Urothelium cell line (cell line): ENCODE measurements at regions not wholly inside any gene's neighbourhood (a gene's known extent, or its start where the extent isn't known, plus 50 kb on each side); places are given as distances from the start of the nearest gene placed in this dataset.
"Not testable (repeated sequence)": the region's sequence is repeated elsewhere in the genome, so short reads cannot be mapped to it uniquely, and the experiment has no call there.

Experiments used
- DNase-seq: peaks from one replicate; pipeline ENCODE4 v3.0.0; 2011; ENCODE audit warnings: low spot score, mixed read lengths
- FAIRE-seq: peaks from 2 replicates; lab custom pipeline; 2011; peaks lifted over from hg19 to GRCh38; lab: Jason Lieb, UNC

- no peak for FAIRE-seq
- DNase-seq = no peak
Observed at GRCh38 chr13:110045919-110046318, 259.5 kb upstream of the IRS2 start.

DNA sequence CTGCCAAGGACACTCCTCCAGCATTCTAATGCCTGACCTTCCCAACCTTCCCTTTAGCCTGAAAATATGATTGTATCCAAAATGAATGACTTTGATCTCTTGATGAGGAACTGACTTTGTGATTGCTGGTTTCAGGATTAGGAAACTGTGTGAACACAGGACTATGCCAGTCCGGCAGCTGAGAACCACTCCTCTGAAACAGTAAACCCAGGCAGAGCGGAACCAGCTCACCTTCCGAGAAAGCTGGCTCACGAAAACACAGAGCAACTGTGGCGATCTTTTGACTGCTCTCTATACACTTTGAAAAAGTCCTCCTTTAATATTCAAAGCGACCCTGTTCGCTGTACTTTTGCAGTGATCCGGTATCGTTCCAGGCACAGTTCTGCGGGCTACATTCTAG lies 258.8 kb upstream of the IRS2 start:
- no peak for DNase-seq
- FAIRE-seq = no peak

DNA sequence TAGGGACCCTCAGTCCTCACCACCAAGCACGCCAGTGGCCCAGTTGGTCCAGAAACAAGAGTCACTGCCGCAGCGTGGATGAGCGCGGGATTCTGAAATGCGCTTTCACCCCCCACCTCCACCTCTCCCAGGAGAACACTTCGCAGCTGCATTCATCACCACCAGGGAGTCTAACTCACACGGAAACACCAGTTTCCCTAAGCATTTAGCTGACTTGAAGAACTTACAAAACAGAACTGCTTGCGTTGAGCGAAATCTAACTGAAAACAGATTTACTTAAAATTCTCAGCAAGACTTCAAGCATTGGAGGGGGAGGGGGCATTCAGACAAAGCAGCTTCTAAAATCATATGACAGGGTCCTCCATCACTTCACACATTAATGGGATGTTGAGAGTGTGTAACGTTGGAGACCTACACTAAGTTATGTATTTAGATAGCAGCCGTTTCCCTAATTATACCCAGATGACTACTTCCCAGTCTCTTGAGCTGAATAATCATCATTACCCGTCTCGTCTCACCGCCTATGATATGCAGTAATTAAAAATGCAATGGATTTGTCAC lies 258.2 kb upstream of the IRS2 start:
- no peak for FAIRE-seq
- DNase-seq = no peak

DNA sequence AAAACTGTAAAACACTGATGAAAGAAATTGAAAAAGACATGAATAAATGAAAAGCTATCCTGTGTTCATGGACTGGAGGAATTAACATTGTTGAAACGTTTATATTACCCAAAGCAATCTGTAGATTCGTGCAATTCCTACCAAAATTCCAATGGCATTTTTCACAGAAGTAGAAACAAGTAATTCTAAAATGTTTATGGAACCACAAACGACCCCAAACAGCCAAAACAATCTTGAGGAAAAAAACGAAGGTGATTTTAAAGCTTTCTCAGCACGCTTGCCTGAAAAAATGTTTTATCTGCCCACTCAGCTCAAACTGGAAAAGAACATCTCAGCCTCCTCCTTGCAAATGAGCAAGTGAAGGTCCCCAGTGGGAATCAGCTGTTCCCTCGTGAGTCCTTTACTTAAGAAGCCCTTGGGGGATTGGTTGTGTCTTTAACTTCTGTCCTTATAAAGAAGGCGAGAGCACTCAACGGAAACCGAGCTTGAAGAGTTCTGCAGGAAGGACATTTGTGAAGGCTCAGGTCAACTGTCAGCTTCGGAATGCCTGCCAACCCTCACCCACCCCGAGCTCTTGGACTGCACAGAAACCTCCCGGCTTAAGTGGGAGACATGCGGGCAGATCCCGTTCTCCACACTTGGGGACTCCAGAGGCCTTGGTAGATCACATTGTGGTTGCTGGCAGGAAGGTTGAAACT lies 256.0 kb upstream of the IRS2 start:
- FAIRE-seq (no peak), DNase-seq (no peak)

DNA sequence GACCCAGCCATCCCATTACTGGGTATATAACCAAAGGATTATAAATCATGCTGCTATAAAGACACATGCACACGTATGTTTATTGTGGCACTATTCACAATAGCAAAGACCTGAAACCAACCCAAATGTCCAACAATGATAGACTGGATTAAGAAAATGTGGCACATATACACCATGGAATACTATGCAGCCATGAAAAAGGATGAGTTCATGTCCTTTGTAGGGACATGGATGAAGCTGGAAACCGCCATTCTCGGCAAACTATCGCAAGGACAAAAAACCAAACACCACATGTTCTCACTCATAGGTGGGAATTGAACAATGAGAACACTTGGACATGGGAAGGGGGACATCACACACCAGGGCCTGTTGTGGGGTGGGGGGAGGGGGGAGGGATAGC lies 255.3 kb upstream of the IRS2 start:
- not testable (repeated sequence) for DNase-seq, FAIRE-seq

- FAIRE-seq (no peak), DNase-seq (no peak)
Observed at GRCh38 chr13:110037925-110038573, 251.7 kb upstream of the IRS2 start.

DNA sequence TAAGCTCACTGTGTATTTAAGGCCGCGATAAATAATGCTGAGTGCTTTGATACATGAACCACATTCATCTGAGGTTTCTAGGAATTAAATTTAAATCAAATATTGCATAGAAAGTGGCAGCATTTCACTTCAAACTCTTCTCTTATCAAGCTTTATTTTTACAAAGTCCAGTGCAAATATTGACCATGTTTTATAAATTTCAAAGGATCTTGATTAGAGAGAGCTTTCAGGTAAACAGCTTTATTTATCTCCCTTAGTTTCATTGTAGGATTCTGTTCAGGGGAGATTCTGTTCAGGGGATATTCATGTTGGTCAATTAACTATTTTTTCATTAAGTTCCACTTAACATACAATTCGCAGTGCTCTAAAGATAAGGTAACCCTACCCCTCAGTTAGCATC lies 249.7 kb upstream of the IRS2 start:
- FAIRE-seq (no peak), DNase-seq (no peak)

DNA sequence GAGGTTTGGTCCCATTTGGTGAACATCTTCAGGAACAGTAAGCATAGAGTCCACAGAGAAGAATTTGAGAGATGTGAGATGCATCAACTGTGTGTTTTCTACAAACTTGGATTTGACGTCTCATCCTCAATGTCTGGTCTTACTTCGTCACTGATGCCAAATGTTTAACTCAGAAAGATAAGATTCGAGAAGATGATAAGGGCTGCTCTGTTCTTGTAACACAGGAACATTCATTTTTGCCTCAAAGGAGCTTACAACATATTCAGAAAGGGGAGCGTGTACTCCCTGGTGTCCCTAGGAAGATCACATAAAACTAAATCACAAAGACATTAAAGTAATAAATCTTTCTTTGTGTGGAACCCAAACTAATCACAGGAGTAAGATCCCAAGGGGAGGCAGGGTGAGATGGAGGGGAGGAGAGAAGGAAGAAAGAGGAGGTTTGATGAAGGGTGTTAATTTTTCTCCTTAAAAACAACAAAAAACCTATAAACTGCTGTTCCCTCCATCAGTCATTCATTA lies 247.7 kb upstream of the IRS2 start:
- DNase-seq (no peak), FAIRE-seq (no peak)

DNA sequence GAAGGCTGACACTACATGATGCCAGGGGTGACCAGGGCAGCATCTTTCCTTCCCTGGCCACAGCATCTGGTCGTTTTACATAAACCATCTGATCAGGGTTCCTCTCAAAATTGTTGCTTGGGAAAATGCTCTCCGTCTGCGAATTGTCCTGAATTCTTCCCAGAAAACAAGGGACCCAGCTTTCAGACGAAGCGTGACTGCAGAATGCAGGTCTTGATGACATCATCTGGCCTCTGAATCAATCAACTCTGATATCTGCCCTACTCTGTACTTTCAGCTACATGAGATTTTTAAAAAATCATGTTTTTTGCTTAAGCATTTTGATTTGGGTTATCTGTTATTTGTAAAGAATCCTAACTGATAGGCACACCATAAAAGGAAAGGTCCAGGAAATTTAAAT lies 246.6 kb upstream of the IRS2 start:
- FAIRE-seq = no peak
- DNase-seq = no peak

GRCh38 chr13:110030394-110030928 lies 244.1 kb upstream of the IRS2 start:
- DNase-seq = no peak
- FAIRE-seq = no peak

- no peak for DNase-seq
- FAIRE-seq = no peak
Observed at GRCh38 chr13:110028838-110029621, 242.6 kb upstream of the IRS2 start.

DNA sequence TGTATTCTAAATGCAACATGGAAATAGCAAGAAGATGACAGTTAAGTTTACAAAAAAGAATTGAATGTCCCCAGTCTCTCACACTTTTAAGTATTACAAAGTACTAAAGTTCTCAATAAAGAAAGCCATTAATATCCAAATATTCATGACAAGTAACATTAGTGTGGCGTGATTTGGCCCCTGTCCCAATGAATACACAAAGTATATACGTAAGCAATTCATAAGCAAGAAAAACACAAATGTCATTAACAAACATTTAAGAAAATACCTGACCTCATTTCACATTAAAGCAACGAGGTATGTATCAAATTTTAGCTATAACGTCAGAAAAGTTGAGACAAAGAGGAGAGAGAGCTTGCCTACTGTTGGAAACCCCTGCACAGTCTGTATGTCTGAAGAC lies 241.9 kb upstream of the IRS2 start:
- no peak for DNase-seq
- FAIRE-seq = no peak

DNA sequence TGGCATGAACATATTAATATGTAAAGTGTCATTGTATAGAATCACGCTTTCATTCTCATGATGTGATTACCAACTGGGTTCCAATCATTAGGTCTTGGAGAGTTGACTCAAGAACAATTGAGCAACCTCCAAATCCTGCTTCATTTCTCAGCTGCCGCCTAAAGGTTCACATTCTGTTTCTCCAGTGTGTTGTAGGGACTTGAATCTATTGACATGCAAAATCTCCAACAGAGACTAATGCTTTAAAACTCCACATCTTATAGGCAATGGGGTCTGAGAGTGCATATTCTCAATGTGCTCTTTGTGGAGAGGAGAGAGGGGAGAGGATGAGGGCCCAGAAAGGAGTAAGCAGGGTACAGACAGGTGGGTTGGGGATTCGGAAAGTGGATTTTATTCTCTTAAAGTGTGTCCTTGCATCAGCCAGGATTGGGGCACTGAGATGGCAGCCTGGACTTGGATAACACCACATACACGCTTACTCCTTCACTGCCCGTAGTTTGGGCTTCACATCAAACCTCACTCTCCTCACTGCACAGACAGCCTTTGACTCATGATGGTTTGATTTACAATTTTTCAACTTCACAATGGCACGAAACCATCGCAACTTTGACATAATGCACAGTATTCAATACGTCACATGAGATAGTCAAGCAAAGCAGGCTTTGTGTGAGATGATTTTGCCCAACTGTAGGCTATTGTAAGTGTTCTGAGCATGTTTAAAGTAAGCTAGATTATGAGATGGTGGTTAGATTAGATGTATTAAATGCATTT lies 241.3 kb upstream of the IRS2 start:
- DNase-seq (no peak), FAIRE-seq (no peak)

DNA sequence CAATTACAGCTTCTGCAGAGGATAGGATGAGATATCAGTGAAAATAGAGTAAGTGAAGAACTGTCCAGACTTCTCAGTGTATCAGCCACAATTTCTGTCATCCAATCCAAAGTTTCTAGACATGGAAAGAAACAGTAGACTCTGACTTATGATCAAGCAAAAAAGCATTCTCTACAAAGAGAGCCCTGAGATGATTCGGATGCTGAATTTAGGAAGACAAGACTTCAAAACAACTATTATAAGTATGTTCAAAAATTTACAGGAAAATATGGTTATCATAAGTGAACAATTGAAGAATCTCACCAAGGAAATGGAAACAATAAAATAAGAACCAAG lies 238.2 kb upstream of the IRS2 start:
- no peak for FAIRE-seq
- DNase-seq = no peak

DNA sequence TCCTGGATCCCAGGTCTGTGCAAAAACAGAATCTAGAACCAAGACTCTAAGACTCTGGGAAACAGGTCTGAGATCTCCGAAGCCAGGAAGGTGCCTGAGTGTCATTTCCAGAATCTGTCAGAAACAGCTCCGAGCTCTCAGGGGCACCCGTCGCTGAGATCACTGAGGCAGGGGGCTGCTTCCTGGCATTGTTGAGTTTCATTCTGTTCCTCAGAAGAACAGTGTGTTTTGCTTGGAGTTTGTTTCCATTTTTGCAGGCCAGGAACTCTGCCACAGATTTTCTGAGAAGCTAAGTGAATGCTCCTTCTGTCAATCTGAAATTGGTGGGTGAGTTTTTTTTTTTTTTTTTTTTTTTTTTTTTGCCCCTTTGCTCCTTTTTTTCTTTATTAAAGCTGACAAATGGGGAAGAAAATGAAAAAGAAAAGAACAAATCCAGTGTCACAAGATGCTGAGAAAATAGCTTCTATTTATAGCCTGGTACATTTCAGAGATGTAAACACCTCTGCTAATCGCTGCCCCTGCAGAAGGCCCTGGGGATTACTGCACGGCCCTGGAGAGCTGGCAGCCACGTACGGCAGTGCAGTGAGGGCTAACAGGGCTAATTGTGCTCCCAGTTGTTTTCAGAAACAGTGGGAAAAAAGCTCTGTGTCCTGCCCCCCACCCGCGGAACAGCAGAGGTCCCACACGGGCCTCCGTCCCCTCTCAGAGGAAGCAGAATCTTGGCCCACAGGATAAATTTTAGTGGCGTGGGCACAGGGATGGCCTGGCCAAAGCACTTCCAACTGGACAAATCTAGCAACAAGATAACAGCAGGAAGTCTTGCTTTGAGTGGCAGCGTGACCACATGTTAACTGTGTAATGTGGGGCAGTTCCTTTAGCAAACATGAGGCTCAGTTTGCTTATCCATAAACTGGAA lies 237.6 kb upstream of the IRS2 start:
- no peak for FAIRE-seq
- no peak for DNase-seq

DNA sequence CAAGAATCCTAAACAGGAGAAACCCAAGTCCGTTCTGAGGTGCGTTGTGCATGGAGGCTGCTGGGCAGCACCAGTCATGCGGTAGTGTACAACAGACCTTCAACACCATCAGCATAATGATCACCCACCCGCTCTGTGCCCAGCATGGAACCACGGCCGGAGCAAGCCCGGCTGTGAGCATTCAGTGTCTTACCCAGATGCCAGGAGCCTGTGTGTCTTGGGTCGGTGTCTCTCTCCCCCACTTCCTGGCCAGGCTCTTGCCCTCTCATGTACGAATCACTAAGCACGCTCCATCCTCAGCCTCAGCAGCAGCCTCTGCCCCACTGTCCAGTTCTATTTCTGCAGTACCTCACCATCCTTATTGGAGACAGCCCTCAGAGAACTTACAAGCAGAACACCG lies 231.6 kb upstream of the IRS2 start:
- no peak for FAIRE-seq
- DNase-seq = peak; percentile 16

GRCh38 chr13:110017379-110017778 lies 231.0 kb upstream of the IRS2 start:
- DNase-seq (peak; percentile 83), FAIRE-seq (no peak)

DNA sequence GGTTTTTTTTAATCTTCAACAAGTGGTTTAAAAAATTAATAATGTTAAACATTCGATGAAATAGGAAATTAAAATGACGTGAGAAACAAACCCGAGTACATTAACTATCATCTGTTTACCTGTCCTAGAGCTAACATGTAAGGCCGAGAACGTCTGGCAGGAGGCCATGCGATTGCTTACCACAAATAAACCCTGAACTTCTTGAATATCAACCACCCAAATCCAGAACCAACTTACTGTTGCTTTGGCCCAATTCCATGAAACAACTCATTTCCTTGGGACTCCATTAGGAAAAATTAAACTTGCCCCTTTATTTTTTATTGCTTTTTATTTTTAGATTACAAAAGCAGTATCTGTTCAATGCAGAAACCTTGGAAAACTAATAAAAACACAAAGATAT lies 228.9 kb upstream of the IRS2 start:
- FAIRE-seq = no peak
- no peak for DNase-seq

DNA sequence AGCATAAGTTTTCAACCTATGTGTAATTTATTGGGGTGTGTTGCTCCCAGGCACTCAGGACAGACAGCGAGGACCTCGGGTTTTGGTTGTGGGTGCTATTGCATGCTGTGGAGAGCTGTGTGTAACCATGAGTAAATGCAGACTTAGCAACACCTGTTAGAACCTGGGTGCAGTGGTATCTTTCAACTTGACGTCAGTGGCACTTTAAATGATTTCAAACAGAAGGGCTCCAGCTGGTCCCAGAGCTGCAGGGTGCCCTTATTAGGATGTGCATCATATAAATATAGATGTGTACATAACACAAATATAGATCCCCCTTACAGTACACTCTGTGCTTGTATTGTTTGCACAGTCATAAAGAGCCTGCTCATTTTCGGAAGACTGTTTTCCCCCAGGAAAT lies 228.3 kb upstream of the IRS2 start:
- no peak for FAIRE-seq
- DNase-seq = no peak
